Embryonic facial prominence (tissue), 1 donor: ENCODE measurements at regions not wholly inside any gene's neighbourhood (a gene's known extent, or its start where the extent isn't known, plus 50 kb on each side); places are given as distances from the start of the nearest gene placed in this dataset.

Experiments
- DNase-seq: peaks from one replicate; pipeline ENCODE4 v3.0.0-alpha.2; 2016; ENCODE audit errors: extremely low spot score

- no peak for DNase-seq
Measured at GRCh38 chr2:235301202-235302076, 192.4 kb upstream of the AGAP1 start.

- DNase-seq = no peak
Measured at GRCh38 chr2:235302263-235302662, 191.6 kb upstream of the AGAP1 start.

- DNase-seq = no peak
Measured at GRCh38 chr2:235303499-235304291, 190.1 kb upstream of the AGAP1 start.

- DNase-seq = no peak
Measured at GRCh38 chr2:235305678-235306077, 188.2 kb upstream of the AGAP1 start.

GRCh38 chr2:235311044-235311443, 182.8 kb upstream of the AGAP1 start:
- DNase-seq = no peak

- DNase-seq = no peak
Measured at GRCh38 chr2:235312571-235312970, 181.3 kb upstream of the AGAP1 start.

- no peak for DNase-seq
Measured at GRCh38 chr2:235314371-235314930, 179.4 kb upstream of the AGAP1 start.

- DNase-seq = no peak
Measured at GRCh38 chr2:235319095-235319494, 174.7 kb upstream of the AGAP1 start.

GRCh38 chr2:235320326-235320725, 173.5 kb upstream of the AGAP1 start:
- no peak for DNase-seq

- no peak for DNase-seq
Measured at GRCh38 chr2:235324324-235324723, 169.5 kb upstream of the AGAP1 start.

GRCh38 chr2:235325151-235325550, 168.7 kb upstream of the AGAP1 start:
- DNase-seq = no peak

GRCh38 chr2:235328991-235329390, 164.9 kb upstream of the AGAP1 start:
- DNase-seq = no peak

GRCh38 chr2:235330775-235331451, 162.9 kb upstream of the AGAP1 start:
- DNase-seq = peak; percentile 65

- DNase-seq = no peak
Measured at GRCh38 chr2:235332240-235332890, 161.5 kb upstream of the AGAP1 start.

- no peak for DNase-seq
Measured at GRCh38 chr2:235333076-235333475, 160.8 kb upstream of the AGAP1 start.

GRCh38 chr2:235334179-235334578, 159.7 kb upstream of the AGAP1 start:
- DNase-seq = no peak

GRCh38 chr2:235343156-235343774, 150.6 kb upstream of the AGAP1 start:
- no peak for DNase-seq

- no peak for DNase-seq
Measured at GRCh38 chr2:235343869-235344268, 150.0 kb upstream of the AGAP1 start.

- no peak for DNase-seq
Measured at GRCh38 chr2:235345745-235346144, 148.1 kb upstream of the AGAP1 start.

- no peak for DNase-seq
Measured at GRCh38 chr2:235347691-235348090, 146.2 kb upstream of the AGAP1 start.

GRCh38 chr2:235348329-235348728, 145.5 kb upstream of the AGAP1 start:
- no peak for DNase-seq
